ENCODE measurements at regions not wholly inside any gene's neighbourhood (a gene's known extent, or its start where the extent isn't known, plus 50 kb on each side); places are given as distances from the start of the nearest gene placed in this dataset.

- DNase-seq (ENCODE audit: low read depth), result no peak
- TF ChIP-seq CTCF (conservative IDR thresholded peaks at IDR 0.05; ENCODE audit: low read length), result no peak
- H3K4me3 ChIP-seq (ENCODE audit: low read length), result no peak overlapping the region
Measured at GRCh38 chr2:146949400-146949799, 895.4 kb upstream of the ACVR2A start.

- peak; percentile 66 for DNase-seq (ENCODE audit: low read depth)
- TF ChIP-seq CTCF (conservative IDR thresholded peaks at IDR 0.05; ENCODE audit: low read length), result no peak
- no peak overlapping the region for H3K4me3 ChIP-seq (ENCODE audit: low read length)
Measured at GRCh38 chr2:146944601-146945000, 900.2 kb upstream of the ACVR2A start.

DNA sequence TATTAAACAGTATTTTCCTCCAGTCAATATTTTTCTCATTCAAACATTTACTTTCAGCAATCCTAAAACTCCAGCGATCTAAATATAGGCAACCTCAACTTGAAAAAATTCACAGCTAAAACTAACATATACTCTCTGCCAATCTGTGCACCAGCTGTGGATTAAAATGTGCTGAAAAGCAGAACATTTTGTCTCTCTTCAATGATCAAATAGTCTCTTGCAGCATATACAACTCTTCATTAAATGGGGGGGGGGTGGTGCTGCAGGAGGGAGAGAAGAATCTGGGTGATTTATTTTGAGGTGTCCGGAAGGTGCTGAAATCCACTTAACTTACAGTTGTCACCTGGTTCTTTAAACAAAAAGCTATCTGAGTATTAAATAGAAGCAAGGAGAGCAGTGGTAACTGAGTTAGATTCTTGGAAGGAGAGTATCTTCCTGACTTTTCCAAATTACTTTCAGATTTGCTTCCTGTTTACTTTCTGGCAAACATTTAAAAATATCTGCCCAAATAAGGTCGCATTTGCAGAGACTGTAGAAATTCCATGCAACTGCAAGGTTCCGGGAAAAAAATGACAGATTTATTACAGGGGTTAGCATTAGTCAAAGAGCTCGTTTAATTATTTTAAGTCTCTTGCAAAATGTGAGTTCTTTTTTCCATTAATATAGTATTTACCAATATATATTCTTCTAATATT is 904.7 kb upstream of the ACVR2A start:
- peak; percentile 88 for DNase-seq (ENCODE audit: low read depth)
- no peak for TF ChIP-seq CTCF (conservative IDR thresholded peaks at IDR 0.05; ENCODE audit: low read length)
- no peak overlapping the region for H3K4me3 ChIP-seq (ENCODE audit: low read length)

- DNase-seq (ENCODE audit: low read depth), result no peak
- no peak for TF ChIP-seq CTCF (conservative IDR thresholded peaks at IDR 0.05; ENCODE audit: low read length)
- no peak overlapping the region for H3K4me3 ChIP-seq (ENCODE audit: low read length)
Measured at GRCh38 chr2:146934921-146935320, 909.9 kb upstream of the ACVR2A start.

- no peak for TF ChIP-seq CTCF (conservative IDR thresholded peaks at IDR 0.05; ENCODE audit: low read length)
- DNase-seq (ENCODE audit: low read depth), result no peak
- no peak overlapping the region for H3K4me3 ChIP-seq (ENCODE audit: low read length)
Measured at GRCh38 chr2:146931109-146931508, 913.7 kb upstream of the ACVR2A start.

DNA sequence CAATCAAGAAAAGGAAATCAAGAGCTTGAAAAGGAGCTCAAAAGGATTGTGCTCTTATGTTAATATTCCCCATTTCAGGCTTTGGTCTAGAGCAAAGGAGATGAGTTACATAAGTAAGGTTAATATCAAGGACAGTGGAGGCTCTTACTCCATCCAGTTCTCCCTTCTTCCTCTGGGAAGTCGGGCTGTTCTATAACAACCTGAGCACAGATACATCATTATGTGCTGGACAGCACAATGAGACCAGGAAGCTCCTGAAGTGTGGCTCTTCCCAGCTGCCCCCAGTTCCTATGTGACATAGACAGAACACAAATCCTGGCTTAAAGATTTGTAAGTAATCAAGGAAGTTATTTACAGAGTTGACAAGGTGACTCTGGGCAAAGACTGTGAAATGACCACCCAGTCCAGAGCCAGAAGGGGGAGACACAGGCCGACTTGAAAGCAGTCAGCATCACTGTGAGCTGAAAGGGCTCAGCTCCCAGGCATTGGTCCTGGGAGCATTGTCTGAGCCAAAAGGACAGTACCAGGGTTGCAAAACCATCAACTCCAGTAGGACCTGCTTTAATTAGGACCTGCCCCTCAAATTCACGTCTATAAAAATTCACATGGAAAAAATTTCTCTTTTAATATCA is 917.6 kb upstream of the ACVR2A start:
- peak; percentile 94 for TF ChIP-seq CTCF (conservative IDR thresholded peaks at IDR 0.05; ENCODE audit: low read length)
- H3K4me3 ChIP-seq (ENCODE audit: low read length), result no peak overlapping the region
- DNase-seq (ENCODE audit: low read depth), result peak; percentile 82

GRCh38 chr2:146918280-146918679 is 926.5 kb upstream of the ACVR2A start:
- DNase-seq (ENCODE audit: low read depth), result no peak
- no peak overlapping the region for H3K4me3 ChIP-seq (ENCODE audit: low read length)
- no peak for TF ChIP-seq CTCF (conservative IDR thresholded peaks at IDR 0.05; ENCODE audit: low read length)
